Eye (tissue), 1 donor: ENCODE measurements at regions not wholly inside any gene's neighbourhood (a gene's known extent, or its start where the extent isn't known, plus 50 kb on each side); places are given as distances from the start of the nearest gene placed in this dataset.
"Not testable (repeated sequence)": the region's sequence is repeated elsewhere in the genome, so short reads cannot be mapped to it uniquely, and the experiment has no call there.

Experiments used
- DNase-seq: peaks from one replicate; pipeline ENCODE4 v3.0.0-alpha.2; 2015

DNA sequence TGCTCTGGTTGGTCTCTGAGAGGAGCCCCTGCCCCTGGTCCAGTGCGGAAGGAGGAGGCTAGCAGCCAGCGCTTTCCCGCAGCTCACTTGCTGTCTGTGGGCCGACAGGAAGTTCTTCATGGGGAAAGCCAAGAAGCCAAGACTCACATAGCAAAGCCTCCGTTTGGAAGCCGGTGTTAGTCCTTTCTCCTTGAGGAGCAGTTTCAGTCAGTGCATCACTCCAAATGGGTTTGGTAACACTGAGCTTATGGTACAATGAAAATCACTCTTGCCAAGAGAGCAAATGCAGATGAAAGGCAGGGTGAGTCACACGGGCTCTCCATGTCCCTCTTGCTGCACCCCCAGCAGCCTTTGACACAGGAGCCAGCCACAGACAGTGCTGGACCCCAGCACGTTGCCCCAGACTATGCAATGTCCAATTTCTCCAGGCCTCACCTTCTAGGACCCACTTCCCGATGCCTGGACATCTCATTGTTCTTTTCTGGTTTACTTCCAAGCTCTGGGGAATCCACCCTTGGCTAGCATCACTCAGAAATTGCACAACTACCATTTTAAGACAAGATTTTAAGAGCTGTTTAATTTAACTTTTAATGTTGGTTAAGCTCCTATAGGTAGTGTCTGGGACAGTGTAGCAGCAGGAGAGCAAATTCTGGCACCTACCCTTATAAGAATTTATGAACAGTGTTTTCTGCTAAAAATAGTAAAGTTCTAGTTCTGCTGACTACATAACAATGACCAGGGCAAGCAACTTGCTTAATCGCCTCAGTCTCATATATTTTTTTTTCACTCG is 174.9 kb downstream of the ASB1 start:
- no peak for DNase-seq

- DNase-seq: no peak
These were observed 175.7 kb downstream of the ASB1 start for GRCh38 chr2:238602223-238602960.

DNA sequence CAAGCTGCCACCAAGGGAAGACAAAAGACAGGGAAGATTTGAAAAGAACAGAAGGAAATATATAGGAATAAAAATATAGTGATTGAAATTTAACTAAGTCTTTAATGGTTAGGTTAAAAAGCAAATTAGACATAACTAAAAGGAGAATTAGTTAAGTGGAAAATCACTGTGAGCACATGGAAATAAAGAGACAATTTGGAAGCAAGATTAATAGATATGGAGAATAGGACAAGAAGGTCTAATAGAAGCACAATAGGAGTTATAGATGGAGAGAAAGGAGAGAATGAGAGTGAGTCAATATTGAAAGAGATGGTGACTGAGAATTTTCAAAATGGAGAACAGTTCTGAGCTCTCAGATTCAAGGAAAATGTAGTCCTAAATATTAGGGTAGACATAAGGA is 176.9 kb downstream of the ASB1 start:
- DNase-seq: no peak

GRCh38 chr2:238606311-238606710 is 179.6 kb downstream of the ASB1 start:
- DNase-seq: no peak

- no peak for DNase-seq
These were observed 186.9 kb downstream of the ASB1 start for GRCh38 chr2:238613610-238614009.

DNA sequence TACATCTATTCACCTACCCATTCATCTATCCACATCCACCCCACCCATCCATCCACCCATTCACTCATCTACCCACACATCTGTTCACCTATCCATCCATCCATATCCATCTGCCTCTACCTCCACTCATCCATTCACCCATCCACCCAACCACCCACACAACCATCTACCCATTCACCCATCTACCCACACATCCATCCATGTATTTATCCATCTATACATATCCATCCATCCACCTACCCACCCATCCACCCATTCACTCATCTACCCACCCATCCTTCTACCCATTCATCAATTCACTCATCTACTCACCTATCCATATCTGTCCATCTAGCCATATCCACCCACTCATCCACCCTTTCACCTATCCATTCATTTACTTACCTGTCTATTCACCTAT is 187.6 kb downstream of the ASB1 start:
- no peak for DNase-seq

GRCh38 chr2:238615187-238615586 is 188.5 kb downstream of the ASB1 start:
- DNase-seq: no peak

DNA sequence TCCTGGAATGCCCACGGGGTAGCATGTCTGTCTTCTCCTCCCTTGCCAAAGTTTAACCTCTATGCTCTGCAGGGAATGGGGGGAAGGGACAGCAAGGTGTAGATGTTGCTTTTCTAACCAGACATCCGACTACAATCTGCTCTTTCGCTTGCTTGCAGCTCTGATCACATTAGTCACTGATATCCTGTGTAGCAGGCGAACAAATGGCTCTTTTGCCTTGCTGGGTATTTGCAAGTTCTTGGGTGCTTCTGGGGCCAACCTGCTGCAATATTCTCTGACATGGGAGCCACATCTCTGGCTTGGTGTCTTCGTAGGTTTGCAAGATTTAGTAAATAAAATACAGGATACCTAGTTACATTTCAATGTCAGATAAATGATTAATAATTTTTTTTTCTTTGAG is 190.0 kb downstream of the ASB1 start:
- no peak for DNase-seq

- DNase-seq: not testable (repeated sequence)
These were observed 192.0 kb downstream of the ASB1 start for GRCh38 chr2:238618494-238619283.

DNA sequence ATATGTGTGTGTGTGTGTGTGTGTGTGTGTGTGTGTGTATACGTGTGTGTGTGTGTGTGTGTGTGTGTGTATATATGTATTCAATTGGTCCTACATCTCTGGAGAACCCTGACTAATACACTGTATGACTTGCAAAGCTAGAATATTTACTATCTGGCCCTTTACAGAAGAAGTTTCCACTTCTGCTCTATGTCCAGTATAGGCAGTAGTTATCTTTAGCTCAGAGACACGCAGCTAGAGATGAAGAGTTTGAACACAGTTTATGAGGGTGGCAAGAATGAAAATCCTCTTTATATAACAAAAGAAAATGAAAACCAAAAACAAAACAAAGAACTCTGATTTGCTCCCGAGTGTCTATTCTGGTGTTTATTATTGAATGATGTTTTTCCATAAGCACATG is 201.2 kb downstream of the ASB1 start:
- DNase-seq: no peak

- DNase-seq: no peak
These were observed 202.3 kb downstream of the ASB1 start for GRCh38 chr2:238629064-238629463.

DNA sequence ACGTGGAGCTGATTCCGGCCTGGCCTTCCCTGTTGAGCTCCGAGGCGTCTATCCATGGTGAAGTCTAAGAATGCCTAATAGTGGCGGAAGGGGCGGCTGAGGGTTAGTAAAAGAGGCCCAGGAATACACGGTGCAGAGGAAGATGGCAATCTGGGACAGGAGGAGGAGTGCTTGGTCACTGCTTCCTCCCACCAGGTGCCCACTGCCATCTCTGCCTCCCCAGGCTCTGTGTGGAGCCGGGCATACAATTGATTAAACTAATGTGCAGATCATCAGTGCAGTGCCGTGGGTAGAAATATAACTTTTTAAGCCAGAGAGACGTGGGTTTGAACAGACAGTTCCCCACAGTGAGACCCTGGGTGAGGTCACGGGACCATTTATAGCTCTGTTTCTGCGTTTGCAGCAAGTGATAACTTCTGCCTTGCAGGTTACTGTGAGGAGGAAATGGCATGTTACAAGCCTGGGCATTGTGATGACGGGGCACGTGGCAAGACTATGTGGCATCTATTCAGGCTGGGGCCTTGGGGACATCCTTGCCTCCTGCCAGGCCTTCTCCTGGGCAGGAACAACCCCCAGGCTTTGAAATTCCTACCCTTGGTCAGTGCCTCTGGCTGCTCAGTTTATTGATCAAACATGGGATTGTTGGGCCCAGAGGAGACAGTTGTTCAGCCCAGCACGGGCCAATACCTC is 204.9 kb downstream of the ASB1 start:
- no peak for DNase-seq

GRCh38 chr2:238632181-238633060 is 205.7 kb downstream of the ASB1 start:
- DNase-seq: no peak

DNA sequence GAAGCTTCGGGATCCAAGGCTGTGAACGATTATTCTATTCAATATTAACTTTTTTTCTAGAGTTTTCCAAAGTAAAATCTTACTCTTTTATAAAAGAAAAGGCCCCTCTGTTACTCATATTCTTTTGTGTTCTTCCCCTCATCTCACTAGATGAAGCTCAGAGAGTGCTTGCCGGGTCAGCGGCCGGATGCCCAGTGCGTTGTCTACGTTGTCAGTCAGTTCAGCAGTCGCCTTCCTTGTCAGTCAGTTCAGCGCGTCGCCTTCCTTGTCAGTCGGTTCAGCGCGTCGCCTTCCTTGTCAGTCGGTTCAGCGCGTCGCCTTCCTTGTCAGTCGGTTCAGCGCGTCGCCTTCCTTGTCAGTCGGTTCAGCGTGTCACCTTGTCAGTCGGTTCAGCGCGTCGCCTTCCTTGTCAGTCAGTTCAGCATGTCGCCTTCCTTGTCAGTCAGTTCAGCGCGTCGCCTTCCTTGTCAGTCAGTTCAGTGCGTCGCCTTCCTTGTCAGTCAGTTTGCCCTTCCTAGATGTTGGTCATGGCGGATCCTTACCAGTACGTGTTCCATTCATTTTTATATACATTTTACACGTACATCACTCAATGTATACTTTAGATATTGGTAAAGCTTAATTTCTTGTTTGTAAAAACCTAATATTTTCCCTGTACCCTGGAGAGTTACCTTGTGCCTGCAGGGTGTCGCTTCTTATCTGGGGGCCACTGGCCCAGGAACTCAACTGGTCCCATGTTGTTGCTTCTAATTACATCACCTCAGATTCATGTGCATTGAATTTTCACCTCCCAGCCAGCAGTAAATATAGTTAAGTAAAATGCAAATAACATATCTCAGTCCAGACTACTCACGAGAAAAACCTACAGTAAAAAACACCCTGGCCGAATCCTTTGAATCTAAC is 206.9 kb downstream of the ASB1 start:
- DNase-seq: no peak

DNA sequence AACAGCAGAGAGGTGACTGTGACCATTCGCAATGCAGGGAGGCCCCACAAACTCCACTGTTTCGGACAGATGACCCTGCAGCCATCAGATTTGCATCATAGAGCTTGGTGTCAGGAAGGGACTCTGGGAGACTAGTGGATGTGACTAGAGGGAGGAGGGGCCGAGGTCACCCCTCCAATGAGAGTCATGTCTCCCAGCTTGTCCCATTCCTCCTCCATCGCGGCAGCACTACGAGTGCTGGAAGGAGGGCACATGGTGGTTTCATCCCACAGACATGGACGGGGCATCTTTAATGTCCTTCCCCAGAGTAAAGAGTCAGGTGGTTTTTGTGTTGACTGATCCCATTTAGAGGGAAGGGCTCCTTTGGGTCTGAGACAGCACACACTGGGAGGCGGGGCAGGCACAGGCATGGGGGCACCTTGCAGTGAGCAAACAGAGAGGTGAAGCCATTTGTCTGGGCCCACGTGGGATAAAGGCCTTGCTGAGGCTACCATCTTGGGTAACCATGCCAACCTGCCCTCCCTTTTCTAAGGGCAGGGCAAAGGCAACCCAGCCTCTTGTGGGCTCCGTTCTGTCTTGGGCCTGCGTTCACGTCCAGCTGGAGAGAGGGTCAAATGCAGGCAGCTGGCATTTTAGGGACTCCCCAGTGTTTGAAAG is 208.1 kb downstream of the ASB1 start:
- no peak for DNase-seq

DNA sequence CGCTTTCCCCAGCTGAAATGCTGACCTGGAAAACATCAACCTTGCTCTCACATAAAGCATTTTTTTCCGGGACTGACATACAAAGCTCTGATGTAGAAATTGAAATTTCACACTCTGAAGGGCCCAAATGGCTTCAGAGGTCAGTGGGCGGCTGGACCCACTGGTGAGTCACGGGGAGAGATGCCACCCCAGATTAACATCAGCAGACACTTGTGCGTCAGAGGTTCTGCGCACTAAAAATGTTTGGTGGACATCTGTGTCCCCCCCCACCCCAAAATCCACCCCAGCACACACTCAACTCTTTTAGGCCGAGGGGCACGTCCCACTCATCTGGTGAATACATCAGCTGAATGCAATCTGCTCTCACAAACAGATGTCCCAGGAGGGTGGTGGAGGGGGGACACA is 208.9 kb downstream of the ASB1 start:
- peak; percentile 73 for DNase-seq

DNA sequence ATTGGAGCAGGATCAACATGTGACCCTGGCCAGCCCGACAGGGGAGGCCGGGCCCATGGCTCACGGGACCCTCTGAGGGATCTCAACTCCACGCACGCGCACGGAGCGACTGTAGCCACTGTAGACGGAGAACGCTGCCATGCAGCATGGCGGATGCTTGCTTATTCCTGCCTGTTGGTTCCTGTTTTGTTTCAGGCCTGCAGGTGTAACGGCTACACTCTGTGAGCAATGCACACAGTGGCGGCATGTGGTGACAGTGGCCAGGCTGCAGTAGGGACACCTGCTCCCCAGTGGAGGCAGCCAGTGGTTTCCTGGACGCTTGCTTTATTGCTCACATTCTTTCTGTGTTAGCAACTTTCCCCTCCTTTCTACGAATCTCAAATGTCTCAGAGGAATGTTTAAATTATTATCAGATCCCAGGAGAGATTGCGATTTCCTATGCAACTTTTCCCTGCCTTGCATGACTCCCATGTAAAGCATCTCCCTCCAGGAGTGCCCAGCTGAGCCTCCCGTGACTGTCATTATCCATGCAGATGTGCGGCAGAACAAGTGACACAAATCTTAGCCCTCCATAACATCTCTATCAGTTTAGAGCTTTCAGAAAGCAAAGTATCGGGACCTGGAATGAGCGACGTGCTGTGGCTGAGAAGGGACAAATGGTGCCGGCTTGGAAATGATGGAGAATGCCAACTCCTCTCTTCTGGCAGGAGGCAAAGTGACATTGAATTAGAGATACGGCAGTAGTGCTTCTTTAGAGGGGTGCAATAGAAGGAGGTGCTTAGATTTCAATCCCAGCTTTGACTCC is 209.7 kb downstream of the ASB1 start:
- DNase-seq: no peak

DNA sequence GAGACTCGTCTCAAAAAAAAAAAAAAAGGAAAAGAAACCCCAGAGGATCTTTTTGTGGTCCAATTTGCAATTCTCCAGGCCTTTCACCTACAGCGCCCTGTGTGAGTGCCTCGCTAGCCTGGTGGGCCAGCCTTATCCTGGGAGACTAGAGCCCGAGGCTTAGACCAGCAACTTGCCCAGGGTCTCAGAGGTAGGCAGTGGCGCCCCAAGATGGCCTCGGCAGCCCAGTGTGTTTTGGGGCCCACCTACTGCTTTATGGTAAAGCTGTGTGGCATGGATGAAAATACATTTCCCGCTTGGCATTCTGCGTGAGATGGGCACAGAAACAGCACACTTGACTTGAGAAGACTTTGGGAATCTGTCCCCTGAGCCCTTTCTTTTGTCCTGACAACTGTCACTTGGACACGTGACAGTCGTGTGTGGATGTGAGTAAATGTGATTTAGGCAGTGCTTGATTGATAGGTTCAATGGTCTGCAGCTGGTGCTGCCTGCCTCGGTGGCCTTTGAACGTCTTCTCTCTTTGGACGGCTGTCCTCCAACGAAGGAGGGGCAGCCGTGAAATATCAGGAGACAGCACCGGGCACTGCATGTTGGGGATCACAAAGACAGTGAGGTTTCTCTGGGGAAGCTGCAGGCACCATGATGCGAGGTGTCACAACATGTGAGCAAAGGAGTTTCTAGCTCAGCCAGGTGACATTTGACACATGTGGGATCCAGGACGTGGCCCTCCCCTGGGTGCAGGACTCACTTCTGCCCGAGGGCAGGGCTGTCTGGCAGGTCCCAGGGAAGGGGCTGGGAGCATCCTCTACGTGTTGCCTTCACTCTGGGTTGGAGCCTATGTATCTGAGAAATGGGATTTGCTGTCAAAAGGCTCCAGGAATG is 209.5 kb upstream of the TWIST2 start:
- DNase-seq: no peak
